ENCODE measurements at regions not wholly inside any gene's neighbourhood (a gene's known extent, or its start where the extent isn't known, plus 50 kb on each side); places are given as distances from the start of the nearest gene placed in this dataset.
A peak's percentile ranks its signal among the peaks of the same experiment; 100 is the strongest.

DNA sequence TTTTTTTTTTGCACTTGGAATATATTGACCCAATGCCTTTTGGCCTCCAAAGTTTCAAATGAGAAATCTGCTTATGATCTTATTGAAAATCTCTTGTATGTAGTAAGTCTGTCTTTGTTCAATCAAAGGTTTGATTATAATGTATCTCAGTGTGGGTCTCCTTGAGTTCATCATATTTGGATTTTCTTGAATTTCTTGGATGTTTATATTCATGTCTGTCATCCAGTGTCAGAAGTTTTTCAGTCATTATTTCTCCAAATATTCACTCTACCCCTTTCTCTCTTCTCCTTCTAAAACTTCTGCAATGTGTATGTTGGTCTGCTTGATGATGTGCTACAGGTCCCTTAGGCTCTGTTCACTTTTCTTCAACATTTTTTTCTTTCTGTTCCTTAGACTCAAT lies 95.9 kb upstream of the PTPRK start:
- H3K4me3 ChIP-seq (ENCODE audit: low read depth, low read length), result no peak overlapping the region
- DNase-seq (ENCODE audit: low read depth), result no peak
- TF ChIP-seq CTCF (IDR thresholded peaks at IDR 0.05; ENCODE audit: insufficient read depth, low read length), result no peak

- no peak overlapping the region for H3K4me3 ChIP-seq (ENCODE audit: low read depth, low read length)
- no peak for DNase-seq (ENCODE audit: low read depth)
- TF ChIP-seq CTCF (IDR thresholded peaks at IDR 0.05; ENCODE audit: insufficient read depth, low read length), result no peak
Measured at GRCh38 chr6:128606611-128607010, 86.2 kb upstream of the PTPRK start.

- no peak for TF ChIP-seq CTCF (IDR thresholded peaks at IDR 0.05; ENCODE audit: insufficient read depth, low read length)
- DNase-seq (ENCODE audit: low read depth), result peak; percentile 48
- no peak overlapping the region for H3K4me3 ChIP-seq (ENCODE audit: low read depth, low read length)
Measured at GRCh38 chr6:128605961-128606360, 85.6 kb upstream of the PTPRK start.

DNA sequence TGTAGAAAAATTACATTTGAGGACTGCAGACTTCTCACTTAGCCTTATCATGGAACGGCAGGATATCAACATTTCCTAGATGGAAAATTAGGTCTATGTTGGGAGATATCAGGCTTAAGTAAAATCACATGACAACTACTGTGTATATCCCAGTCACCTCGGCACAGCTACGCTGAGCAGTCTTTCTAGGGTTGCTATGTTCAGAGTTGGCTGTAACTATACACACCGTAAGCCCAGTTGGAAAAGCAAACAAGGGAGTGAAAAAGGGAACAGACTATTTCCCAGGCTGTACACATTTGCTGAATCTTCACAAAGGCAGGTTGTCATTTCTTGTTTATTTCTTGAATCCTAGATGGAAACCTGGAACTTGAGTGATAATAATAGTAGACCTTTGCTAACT lies 80.7 kb upstream of the PTPRK start:
- peak; percentile 16 for DNase-seq (ENCODE audit: low read depth)
- TF ChIP-seq CTCF (IDR thresholded peaks at IDR 0.05; ENCODE audit: insufficient read depth, low read length), result no peak
- no peak overlapping the region for H3K4me3 ChIP-seq (ENCODE audit: low read depth, low read length)

DNA sequence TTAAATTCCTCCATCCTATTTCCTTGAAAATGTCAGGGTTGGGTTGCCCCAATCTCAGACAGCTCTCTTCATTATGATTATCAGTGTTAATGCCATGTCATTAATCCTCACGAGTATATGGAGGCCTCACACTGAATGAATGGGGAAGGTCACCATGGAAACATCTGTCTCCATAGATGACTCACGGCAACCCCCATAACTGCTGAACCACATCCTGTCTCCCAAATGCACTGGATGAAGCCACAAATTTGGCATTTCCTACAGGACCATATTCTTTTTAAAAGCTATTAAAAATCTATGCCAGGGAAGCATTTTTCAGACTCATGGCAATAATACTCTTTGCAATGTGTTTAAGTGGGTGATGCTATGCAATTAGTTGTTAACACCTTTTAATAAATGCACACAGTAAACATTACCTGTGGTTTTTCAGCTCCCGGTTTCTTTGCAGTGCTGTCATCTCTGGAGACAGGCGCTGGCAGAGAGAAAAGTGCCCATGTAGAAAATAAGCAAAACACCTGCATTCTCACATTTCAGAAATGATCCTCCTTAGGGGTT lies 80.1 kb upstream of the PTPRK start:
- DNase-seq (ENCODE audit: low read depth), result peak; percentile 90
- no peak overlapping the region for H3K4me3 ChIP-seq (ENCODE audit: low read depth, low read length)
- TF ChIP-seq CTCF (IDR thresholded peaks at IDR 0.05; ENCODE audit: insufficient read depth, low read length), result no peak

DNA sequence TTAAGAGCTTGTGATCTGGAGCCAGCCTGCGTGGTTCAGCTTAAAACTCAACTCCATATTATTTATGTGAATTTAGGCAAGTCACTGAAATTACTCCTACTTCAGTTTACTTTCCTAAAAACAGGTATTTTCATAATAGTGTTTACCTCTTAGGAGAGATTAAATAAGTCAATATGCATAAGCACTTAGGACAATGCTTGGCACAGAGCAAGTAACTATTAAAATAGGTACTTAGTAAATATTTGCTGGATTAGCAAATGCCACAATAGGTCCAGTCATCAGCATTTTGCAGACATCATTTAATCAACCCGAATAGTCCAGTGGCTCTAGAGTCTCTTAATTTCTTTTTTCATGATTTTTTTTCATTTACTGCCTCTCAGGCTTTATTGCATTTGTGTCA lies 78.6 kb upstream of the PTPRK start:
- TF ChIP-seq CTCF (IDR thresholded peaks at IDR 0.05; ENCODE audit: insufficient read depth, low read length), result no peak
- no peak overlapping the region for H3K4me3 ChIP-seq (ENCODE audit: low read depth, low read length)
- no peak for DNase-seq (ENCODE audit: low read depth)

- DNase-seq (ENCODE audit: low read depth), result no peak
- TF ChIP-seq CTCF (IDR thresholded peaks at IDR 0.05; ENCODE audit: insufficient read depth, low read length), result no peak
- no peak overlapping the region for H3K4me3 ChIP-seq (ENCODE audit: low read depth, low read length)
Measured at GRCh38 chr6:128598571-128598970, 78.2 kb upstream of the PTPRK start.

All from fibroblast of the aortic adventitia (primary cell).